H9 (cell line): ENCODE measurements at regions not wholly inside any gene's neighbourhood (a gene's known extent, or its start where the extent isn't known, plus 50 kb on each side); places are given as distances from the start of the nearest gene placed in this dataset.
A peak's percentile ranks its signal among the peaks of the same experiment; 100 is the strongest.

Source experiments
- DNase-seq: peaks from one replicate; pipeline ENCODE4 v3.0.0-alpha.2; 2017
- H2AFZ ChIP-seq: one replicate; pipeline ENCODE4 v1.6.1; 2013; ENCODE audit warnings: mild to moderate bottlenecking, low read length, control low read depth, moderate library complexity
- H2AK5ac ChIP-seq: 2 replicates; pipeline ENCODE4 v1.6.1; 2013; ENCODE audit warnings: low read length, control low read depth, mixed read lengths; ENCODE audit not compliant: insufficient read length
- H2BK120ac ChIP-seq: one replicate; pipeline ENCODE4 v1.6.1; 2013; ENCODE audit warnings: low read depth, mild to moderate bottlenecking, low read length, control low read depth, inconsistent platforms; ENCODE audit not compliant: poor library complexity, severe bottlenecking
- H2BK12ac ChIP-seq: 2 replicates; pipeline ENCODE4 v1.6.1; 2013; ENCODE audit warnings: low read length, control low read depth, mixed read lengths, low read depth; ENCODE audit not compliant: insufficient read length
- H2BK15ac ChIP-seq: 2 replicates; pipeline ENCODE4 v1.6.1; 2013; ENCODE audit warnings: low read depth, low read length, control low read depth
- H2BK20ac ChIP-seq: one replicate; pipeline ENCODE4 v1.6.1; 2013; ENCODE audit warnings: low read depth, mild to moderate bottlenecking, low read length, control low read depth, inconsistent platforms; ENCODE audit not compliant: poor library complexity, severe bottlenecking
- H2BK5ac ChIP-seq: 2 replicates; pipeline ENCODE4 v1.6.1; 2013; ENCODE audit warnings: low read length, control low read depth, mixed read lengths; ENCODE audit not compliant: insufficient read length
- H3K14ac ChIP-seq: 2 replicates; pipeline ENCODE4 v1.6.1; 2013; ENCODE audit warnings: low read length, control low read depth; ENCODE audit not compliant: insufficient read depth
- H3K18ac ChIP-seq: 2 replicates; pipeline ENCODE4 v1.6.1; 2013; ENCODE audit warnings: low read depth, mild to moderate bottlenecking, mixed read lengths, low read length, control low read depth; ENCODE audit not compliant: insufficient read length
- H3K23ac ChIP-seq: 2 replicates; pipeline ENCODE4 v1.6.1; 2013; ENCODE audit warnings: low read length, control low read depth, mixed read lengths, low read depth; ENCODE audit not compliant: insufficient read length
- H3K23me2 ChIP-seq: 2 replicates; pipeline ENCODE4 v1.6.1; 2013; ENCODE audit warnings: low read depth, mild to moderate bottlenecking, mixed read lengths, low read length, control low read depth; ENCODE audit not compliant: insufficient read length, poor library complexity, severe bottlenecking
- H3K27ac ChIP-seq: 2 replicates; pipeline ENCODE4 v1.5.1; 2013; ENCODE audit warnings: low read length, control low read depth, mixed read lengths, low read depth; ENCODE audit not compliant: insufficient read length
- H3K27me3 ChIP-seq: 2 replicates; pipeline ENCODE4 v1.6.1; 2013; ENCODE audit warnings: low read length, control low read depth, inconsistent platforms; ENCODE audit not compliant: insufficient read depth
- H3K4ac ChIP-seq: 2 replicates; pipeline ENCODE4 v1.6.1; 2013; ENCODE audit warnings: low read depth, mild to moderate bottlenecking, control low read depth, inconsistent platforms, low read length, moderate library complexity
- H3K4me1 ChIP-seq: 2 replicates; pipeline ENCODE4 v1.6.1; 2013; ENCODE audit warnings: low read length, control low read depth, inconsistent platforms; ENCODE audit not compliant: insufficient read depth
- H3K4me2 ChIP-seq: 2 replicates; pipeline ENCODE4 v1.6.1; 2013; ENCODE audit warnings: low read length, control low read depth, mixed read lengths; ENCODE audit not compliant: insufficient read length, insufficient read depth
- H3K56ac ChIP-seq: 2 replicates; pipeline ENCODE4 v1.6.1; 2013; ENCODE audit warnings: low read depth, mild to moderate bottlenecking, mixed read lengths, low read length, control low read depth; ENCODE audit not compliant: insufficient read length
- H3K79me1 ChIP-seq: 2 replicates; pipeline ENCODE4 v1.6.1; 2013; ENCODE audit warnings: low read depth, mild to moderate bottlenecking, moderate library complexity, low read length, control low read depth, inconsistent platforms; ENCODE audit not compliant: insufficient read depth, poor library complexity, severe bottlenecking
- H3K79me2 ChIP-seq: 2 replicates; pipeline ENCODE4 v1.6.1; 2013; ENCODE audit warnings: low read length, control low read depth, inconsistent platforms; ENCODE audit not compliant: insufficient read depth
- H3K9ac ChIP-seq: 2 replicates; pipeline ENCODE4 v1.6.1; 2013; ENCODE audit warnings: low read length, control low read depth, mixed read lengths; ENCODE audit not compliant: insufficient read length; ENCODE audit errors: extremely low read depth
- H3K9me3 ChIP-seq: one replicate; pipeline ENCODE4 v1.6.1; 2013; ENCODE audit warnings: low read depth, low read length, inconsistent platforms; ENCODE audit not compliant: control insufficient read depth
- H3T11ph ChIP-seq: one replicate; pipeline ENCODE4 v1.6.1; 2013; ENCODE audit warnings: mild to moderate bottlenecking, low read length, control low read depth, inconsistent platforms
- H4K20me1 ChIP-seq: one replicate; pipeline ENCODE4 v1.6.1; 2013; ENCODE audit not compliant: control insufficient read depth, insufficient read length, insufficient read depth
- H4K5ac ChIP-seq: 2 replicates; pipeline ENCODE4 v1.6.1; 2013; ENCODE audit warnings: low read depth, mild to moderate bottlenecking, mixed read lengths, low read length, control low read depth; ENCODE audit not compliant: insufficient read length
- H4K8ac ChIP-seq: replicated peaks from 2 replicates; pipeline ENCODE4 v1.6.1; 2013; ENCODE audit warnings: low read length, control low read depth, mixed read lengths, low read depth; ENCODE audit not compliant: insufficient read length
- H4K91ac ChIP-seq: 2 replicates; pipeline ENCODE4 v1.6.1; 2013; ENCODE audit warnings: low read depth, mild to moderate bottlenecking, moderate library complexity, mixed read lengths, low read length, control low read depth; ENCODE audit not compliant: insufficient read length
- H3K27ac Mint-ChIP-seq, 3 experiments: 2 replicates in 2 of 3; 3 replicates in 1 of 3; pipeline ENCODE4 v1.8.0; 2020 to 2021; ENCODE audit warnings: mixed read lengths in 3 of 3, mild to moderate bottlenecking in 1 of 3, moderate library complexity in 1 of 3
- H3K27me3 Mint-ChIP-seq: 2 replicates; pipeline ENCODE4 v1.8.0; 2021; ENCODE audit warnings: low read depth, mild to moderate bottlenecking, moderate library complexity, mixed read lengths
- H3K36me3 Mint-ChIP-seq, 3 experiments: 2 replicates in 2 of 3; 3 replicates in 1 of 3; pipeline ENCODE4 v1.8.0; 2020 to 2021; ENCODE audit warnings: low read depth in 3 of 3, mixed read lengths in 3 of 3; ENCODE audit not compliant: insufficient read depth in 1 of 3
- H3K4me1 Mint-ChIP-seq, 2 experiments: 2 replicates each; pipeline ENCODE4 v1.8.0; 2020; ENCODE audit warnings: mixed read lengths in 2 of 2
- H3K4me3 Mint-ChIP-seq, 2 experiments: 2 replicates in 1 of 2; 3 replicates in 1 of 2; pipeline ENCODE4 v1.8.0; 2020 to 2021; ENCODE audit warnings: mild to moderate bottlenecking in 2 of 2, mixed read lengths in 2 of 2, moderate library complexity in 1 of 2
- H3K9me3 Mint-ChIP-seq, 2 experiments: 2 replicates in 1 of 2; 3 replicates in 1 of 2; pipeline ENCODE4 v1.8.0; 2020; ENCODE audit warnings: mild to moderate bottlenecking in 2 of 2, mixed read lengths in 2 of 2, moderate library complexity in 1 of 2
- CTCF ChIP-seq: fragments of 200-600 bp; sonication (generic); conservative IDR thresholded peaks from 3 replicates; pipeline ENCODE4 v1.8.0; 2021; ENCODE audit warnings: antibody characterized with exemption, mild to moderate bottlenecking
- WGBS: extraction: QIAGEN DNeasy Blood & Tissue Kit; methylation state at CpG from one replicate; pipeline ENCODE4 v1.1.7; 2013; ENCODE audit warnings: missing lambda C conversion rate, low lambda C conversion rate, mixed read lengths; ENCODE audit not compliant: insufficient read length; ENCODE audit errors: extremely low coverage; 5-methylcytosine and 5-hydroxymethylcytosine counted together

DNA sequence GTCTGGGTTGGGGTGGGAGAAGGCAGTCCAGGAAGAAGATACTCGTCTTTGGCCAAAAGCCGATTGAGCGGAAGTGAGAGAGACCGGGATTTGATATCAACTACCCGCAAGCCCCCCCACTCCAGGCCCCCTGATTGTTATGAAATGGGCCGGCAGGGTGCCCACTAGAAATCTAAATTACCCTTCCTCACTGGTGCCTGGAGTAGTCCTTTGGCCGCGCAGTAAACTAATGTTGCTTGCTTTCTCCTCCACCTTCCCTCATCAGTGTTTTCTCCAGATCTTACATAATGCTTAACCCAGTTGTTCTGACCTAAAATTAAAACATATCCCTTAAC lies 119.2 kb upstream of the BARHL2 start:
- Histone ChIP-seq H3K4me1 (peaks cover 12% of the 10 kb centered on the region; the same call in 1 of the 2 replicates), H3K79me2 (no peaks in the 10 kb centered on the region), H2AK5ac (no peak overlapping the region), H4K8ac (no peak overlapping the region), H4K91ac (no peak overlapping the region), H3K23ac (no peak overlapping the region), H4K20me1 (no peaks in the 10 kb centered on the region), H2BK15ac (no peak overlapping the region), H3K27ac (no peak overlapping the region), H3K4me2 (peak overlapping the region; percentile 50), H2BK120ac (no peak overlapping the region), H3T11ph (no peak overlapping the region), H3K79me1 (no peaks in the 10 kb centered on the region), H3K18ac (no peak overlapping the region), H2BK20ac (no peak overlapping the region), H2BK5ac (no peak overlapping the region), H3K56ac (no peak overlapping the region), H3K27me3 (peaks cover 82% of the 10 kb centered on the region), H4K5ac (no peak overlapping the region), H2AFZ (no peak overlapping the region), H3K23me2 (peaks cover 8% of the 10 kb centered on the region), H3K4ac (no peak overlapping the region), H3K9me3 (no peaks in the 10 kb centered on the region), H2BK12ac (no peak overlapping the region), H3K9ac (no peak overlapping the region), H3K14ac (no peak overlapping the region)
- Mint-ChIP-seq H3K36me3 (no peaks in the 10 kb centered on the region; a peak in 1 of 7 replicates), H3K9me3 (no peaks in the 10 kb centered on the region; a peak in 3 of 5 replicates), H3K27ac (no peak overlapping the region), H3K27me3 (peaks cover 90% of the 10 kb centered on the region), H3K4me1 (peaks cover 65 to 69% of the 10 kb centered on the region in 2 experiments), H3K4me3 (peak overlapping the region; percentile 60 to 72)
- DNase-seq: no peak
- WGBS: no CpG with 5 or more reads among the region's 8 CpGs
- TF ChIP-seq CTCF: no peak
